Nephron (organoid): ENCODE measurements at regions not wholly inside any gene's neighbourhood (a gene's known extent, or its start where the extent isn't known, plus 50 kb on each side); places are given as distances from the start of the nearest gene placed in this dataset.
"Not testable (repeated sequence)": the region's sequence is repeated elsewhere in the genome, so short reads cannot be mapped to it uniquely, and the experiment has no call there.

ENCODE experiments used
- H3K27ac Mint-ChIP-seq, 3 experiments: 2 replicates each; pipeline ENCODE4 v1.8.0; 2020; ENCODE audit warnings: mixed read lengths in 3 of 3, mild to moderate bottlenecking in 2 of 3, moderate library complexity in 1 of 3
- H3K27me3 Mint-ChIP-seq: 2 replicates; pipeline ENCODE4 v1.8.0; 2021; ENCODE audit warnings: low read depth, mild to moderate bottlenecking, moderate library complexity, mixed read lengths
- H3K36me3 Mint-ChIP-seq: 2 replicates; pipeline ENCODE4 v1.8.0; 2020; ENCODE audit warnings: low read depth, mixed read lengths
- H3K4me1 Mint-ChIP-seq: 2 replicates; pipeline ENCODE4 v1.8.0; 2020; ENCODE audit warnings: mixed read lengths
- H3K4me3 Mint-ChIP-seq, 3 experiments: 2 replicates each; pipeline ENCODE4 v1.8.0; 2020; ENCODE audit warnings: mild to moderate bottlenecking in 3 of 3, mixed read lengths in 3 of 3, moderate library complexity in 2 of 3
- H3K9me3 Mint-ChIP-seq: 2 replicates; pipeline ENCODE4 v1.8.0; 2020; ENCODE audit warnings: mixed read lengths
- CTCF ChIP-seq, 3 experiments: fragments of 200-600 bp; sonication (generic); IDR thresholded peaks; one replicate each; pipeline ENCODE4 v1.5.0; 2021; ENCODE audit warnings: antibody characterized with exemption in 3 of 3; ENCODE audit not compliant: unreplicated experiment in 3 of 3

DNA sequence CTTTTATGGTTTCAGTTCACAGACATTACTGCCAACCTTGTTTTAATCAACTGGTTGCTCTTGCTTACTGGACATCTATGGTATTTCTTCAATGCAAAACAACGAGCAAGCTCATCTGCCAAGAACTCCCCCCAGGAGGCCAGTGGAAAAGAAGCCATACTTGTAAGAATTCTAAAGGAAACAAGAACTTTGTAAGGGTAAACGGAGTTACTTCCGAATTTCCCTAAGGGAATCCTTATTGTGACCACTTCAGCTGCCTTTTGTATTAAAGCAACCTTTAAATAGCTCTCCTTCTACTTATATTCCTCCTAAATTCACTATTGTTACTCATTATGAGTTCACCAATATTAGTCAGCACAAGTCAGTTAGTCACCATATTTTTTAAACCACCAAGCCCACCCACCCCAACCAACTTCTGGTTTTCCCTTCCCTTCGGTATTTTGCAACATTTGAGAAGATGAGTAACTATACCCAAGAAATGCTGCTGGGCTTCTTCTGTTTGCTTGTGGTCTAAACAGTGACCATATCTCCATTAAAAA is 602.8 kb upstream of the DIPK2B start:
- H3K4me1 Mint-ChIP-seq: peaks cover 34% of the 10 kb centered on the region
- H3K27me3 Mint-ChIP-seq: no peaks in the 10 kb centered on the region
- peaks cover 5% of the 10 kb centered on the region for H3K36me3 Mint-ChIP-seq
- peaks cover 4% of the 10 kb centered on the region for H3K9me3 Mint-ChIP-seq
- peak overlapping the region in 1 of 3 experiments; percentile 38 for H3K27ac Mint-ChIP-seq
- H3K4me3 Mint-ChIP-seq: no peak overlapping the region
- TF ChIP-seq CTCF (IDR thresholded peaks at IDR 0.05; ENCODE audit: unreplicated experiment in 3 of 3): no peak

DNA sequence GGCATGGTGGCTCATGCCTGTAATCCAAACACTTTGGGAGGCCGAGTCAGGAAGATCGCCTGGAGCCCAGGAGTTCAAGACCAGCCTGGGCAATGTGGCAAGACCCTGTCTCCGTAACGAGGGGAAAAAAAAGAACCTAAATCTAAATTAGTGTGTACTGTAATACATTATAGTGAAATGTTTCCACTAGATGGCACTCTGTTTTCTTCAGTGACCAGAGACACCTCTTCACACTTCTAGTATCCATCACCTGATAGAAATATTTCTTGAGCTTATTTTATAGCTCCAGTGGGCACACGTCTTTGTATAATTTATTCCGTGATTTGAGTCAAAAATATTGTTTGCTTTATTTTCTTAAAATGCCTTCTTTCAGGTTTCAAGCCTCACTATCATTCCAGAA is 600.9 kb upstream of the DIPK2B start:
- Mint-ChIP-seq H3K4me1 (peaks cover 18% of the 10 kb centered on the region), H3K4me3 (no peak overlapping the region), H3K27ac (peak overlapping the region in 1 of 3 experiments; percentile 32), H3K27me3 (no peaks in the 10 kb centered on the region), H3K36me3 (peaks cover 3% of the 10 kb centered on the region), H3K9me3 (peaks cover 4% of the 10 kb centered on the region)
- TF ChIP-seq CTCF (IDR thresholded peaks at IDR 0.05; ENCODE audit: unreplicated experiment in 3 of 3): peak in 2 of 3 experiments; percentile 20 to 37

DNA sequence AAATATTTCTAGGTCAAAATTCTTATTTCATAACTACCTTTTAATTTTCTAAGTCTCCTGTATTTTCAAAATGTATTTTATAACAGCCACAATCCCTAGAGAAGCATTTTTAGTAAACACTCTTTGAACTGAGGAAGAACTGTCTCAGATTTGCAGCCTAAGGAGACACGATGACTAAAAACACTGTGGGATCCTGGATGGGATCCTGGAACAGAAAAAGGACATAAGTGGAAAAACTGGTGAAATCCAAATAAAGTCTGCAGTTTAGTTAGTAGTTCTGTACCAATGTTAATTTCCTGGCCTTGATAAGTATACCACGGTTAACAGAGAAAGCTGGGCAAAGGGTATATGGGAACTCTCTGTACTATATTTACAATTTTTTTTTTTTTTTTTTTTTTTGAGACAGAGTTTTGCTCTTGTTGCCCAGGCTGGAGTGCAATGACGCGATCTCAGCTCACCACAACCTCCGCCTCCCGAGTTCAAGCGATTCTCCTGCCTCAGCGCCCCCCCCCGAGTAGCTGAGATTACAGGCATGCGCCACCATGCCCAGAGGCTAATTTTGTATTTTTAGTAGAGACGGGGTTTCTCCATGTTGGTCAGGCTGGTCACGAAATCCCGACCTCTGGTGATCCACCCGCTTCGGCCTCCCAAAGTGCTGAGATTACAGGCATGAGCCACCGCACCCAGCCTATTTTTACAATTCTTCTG is 600.2 kb upstream of the DIPK2B start:
- H3K27ac Mint-ChIP-seq, H3K4me3 Mint-ChIP-seq, H3K27me3 Mint-ChIP-seq, H3K36me3 Mint-ChIP-seq, H3K9me3 Mint-ChIP-seq: not testable (repeated sequence)
- peaks cover 14% of the 10 kb centered on the region for H3K4me1 Mint-ChIP-seq

DNA sequence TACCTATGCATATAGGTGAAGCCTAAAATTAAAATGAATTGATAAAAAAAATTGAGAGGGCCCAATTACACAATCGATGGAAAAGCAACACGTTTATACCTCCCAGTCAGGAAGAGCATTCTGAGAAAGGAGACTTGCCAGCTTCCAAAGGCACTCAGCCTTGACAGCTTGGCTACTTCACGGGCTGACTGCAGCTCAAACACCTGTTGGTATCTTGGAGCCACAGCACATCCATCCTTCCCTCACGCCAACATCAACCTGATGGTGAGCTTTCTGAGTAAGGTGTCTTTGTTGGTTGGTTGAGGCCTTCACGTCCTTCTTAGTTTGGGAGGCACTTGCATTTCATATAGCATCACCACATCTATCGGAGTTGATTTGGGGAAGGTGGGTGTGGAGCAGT is 598.9 kb upstream of the DIPK2B start:
- Mint-ChIP-seq H3K4me1 (peaks cover 14% of the 10 kb centered on the region), H3K27ac (peak overlapping the region in 1 of 3 experiments; percentile 72), H3K36me3 (peaks cover 3% of the 10 kb centered on the region), H3K27me3 (no peaks in the 10 kb centered on the region), H3K9me3 (no peaks in the 10 kb centered on the region), H3K4me3 (no peak overlapping the region)
- TF ChIP-seq CTCF (IDR thresholded peaks at IDR 0.05; ENCODE audit: unreplicated experiment in 3 of 3): no peak

- no peak for TF ChIP-seq CTCF (IDR thresholded peaks at IDR 0.05; ENCODE audit: unreplicated experiment in 3 of 3)
- no peak overlapping the region for H3K27ac Mint-ChIP-seq
- H3K9me3 Mint-ChIP-seq: peaks cover 22% of the 10 kb centered on the region
Measured at GRCh38 chrX:45795546-45795945, 594.9 kb upstream of the DIPK2B start.

GRCh38 chrX:45794995-45795337 is 594.3 kb upstream of the DIPK2B start:
- Mint-ChIP-seq H3K4me1 (peaks cover 11% of the 10 kb centered on the region), H3K27me3 (no peaks in the 10 kb centered on the region), H3K9me3 (peaks cover 23% of the 10 kb centered on the region), H3K4me3 (no peak overlapping the region), H3K27ac (no peak overlapping the region), H3K36me3 (peaks cover 27% of the 10 kb centered on the region)
- no peak for TF ChIP-seq CTCF (IDR thresholded peaks at IDR 0.05; ENCODE audit: unreplicated experiment in 3 of 3)

More at GRCh38 chrX:45795546-45795945, 594.9 kb upstream of the DIPK2B start:
- Mint-ChIP-seq H3K36me3 (peaks cover 25% of the 10 kb centered on the region), H3K4me3 (no peak overlapping the region), H3K4me1 (peaks cover 11% of the 10 kb centered on the region), H3K27me3 (no peaks in the 10 kb centered on the region)
